Activated naive CD8-positive, alpha-beta T cell (primary cell): ENCODE measurements at regions not wholly inside any gene's neighbourhood (a gene's known extent, or its start where the extent isn't known, plus 50 kb on each side); places are given as distances from the start of the nearest gene placed in this dataset.

Experiments
- H3K27ac Mint-ChIP-seq: one replicate; pipeline ENCODE4 v1.8.0; 2021; ENCODE audit warnings: mixed read lengths
- H3K27me3 Mint-ChIP-seq: one replicate; pipeline ENCODE4 v1.8.0; 2021; ENCODE audit warnings: mixed read lengths
- H3K36me3 Mint-ChIP-seq: one replicate; pipeline ENCODE4 v1.8.0; 2021; ENCODE audit warnings: mixed read lengths
- H3K4me1 Mint-ChIP-seq: one replicate; pipeline ENCODE4 v1.8.0; 2021; ENCODE audit warnings: low read depth, mixed read lengths
- H3K4me3 Mint-ChIP-seq: one replicate; pipeline ENCODE4 v1.8.0; 2021; ENCODE audit warnings: mild to moderate bottlenecking, mixed read lengths
- H3K9me3 Mint-ChIP-seq: one replicate; pipeline ENCODE4 v1.8.0; 2021; ENCODE audit warnings: low read depth, mixed read lengths

- no peaks in the 10 kb centered on the region for H3K9me3 Mint-ChIP-seq
- no peak overlapping the region for H3K27ac Mint-ChIP-seq
- H3K4me3 Mint-ChIP-seq = no peak overlapping the region
- no peaks in the 10 kb centered on the region for H3K4me1 Mint-ChIP-seq
- H3K27me3 Mint-ChIP-seq = peaks cover 3% of the 10 kb centered on the region
- H3K36me3 Mint-ChIP-seq = no peaks in the 10 kb centered on the region
Observed at GRCh38 chr3:124607163-124607562, 123.1 kb upstream of the UMPS start.

GRCh38 chr3:124609402-124609801 is 120.8 kb upstream of the UMPS start:
- Mint-ChIP-seq H3K9me3 (no peaks in the 10 kb centered on the region), H3K27me3 (no peaks in the 10 kb centered on the region), H3K4me1 (no peaks in the 10 kb centered on the region), H3K27ac (no peak overlapping the region), H3K36me3 (no peaks in the 10 kb centered on the region), H3K4me3 (no peak overlapping the region)

- Mint-ChIP-seq H3K27me3 (no peaks in the 10 kb centered on the region), H3K36me3 (no peaks in the 10 kb centered on the region), H3K9me3 (no peaks in the 10 kb centered on the region), H3K27ac (no peak overlapping the region), H3K4me3 (no peak overlapping the region), H3K4me1 (no peaks in the 10 kb centered on the region)
Observed at GRCh38 chr3:124610130-124610529, 120.1 kb upstream of the UMPS start.

- H3K4me1 Mint-ChIP-seq = peaks cover 2% of the 10 kb centered on the region
Observed at GRCh38 chr3:124611520-124611919, 118.7 kb upstream of the UMPS start.

GRCh38 chr3:124615896-124616543 is 114.2 kb upstream of the UMPS start:
- Mint-ChIP-seq H3K4me3 (no peak overlapping the region), H3K36me3 (no peaks in the 10 kb centered on the region), H3K27ac (no peak overlapping the region), H3K27me3 (no peaks in the 10 kb centered on the region), H3K9me3 (no peaks in the 10 kb centered on the region), H3K4me1 (peaks cover 20% of the 10 kb centered on the region)

More at GRCh38 chr3:124611520-124611919, 118.7 kb upstream of the UMPS start:
- Mint-ChIP-seq H3K4me3 (no peak overlapping the region), H3K9me3 (no peaks in the 10 kb centered on the region), H3K27ac (no peak overlapping the region), H3K36me3 (no peaks in the 10 kb centered on the region), H3K27me3 (no peaks in the 10 kb centered on the region)

GRCh38 chr3:124617177-124617576 is 113.1 kb upstream of the UMPS start:
- H3K27ac Mint-ChIP-seq = no peak overlapping the region
- no peaks in the 10 kb centered on the region for H3K36me3 Mint-ChIP-seq
- H3K27me3 Mint-ChIP-seq = no peaks in the 10 kb centered on the region
- H3K9me3 Mint-ChIP-seq = no peaks in the 10 kb centered on the region
- H3K4me1 Mint-ChIP-seq = peaks cover 27% of the 10 kb centered on the region
- no peak overlapping the region for H3K4me3 Mint-ChIP-seq

GRCh38 chr3:124619887-124620599 is 110.2 kb upstream of the UMPS start:
- no peaks in the 10 kb centered on the region for H3K27me3 Mint-ChIP-seq
- H3K36me3 Mint-ChIP-seq = no peaks in the 10 kb centered on the region
- peak overlapping the region; percentile 70 for H3K27ac Mint-ChIP-seq
- peaks cover 28% of the 10 kb centered on the region for H3K4me1 Mint-ChIP-seq
- no peaks in the 10 kb centered on the region for H3K9me3 Mint-ChIP-seq
- H3K4me3 Mint-ChIP-seq = peak overlapping the region; percentile 63

- Mint-ChIP-seq H3K4me3 (peak overlapping the region; percentile 63), H3K4me1 (peaks cover 28% of the 10 kb centered on the region), H3K9me3 (no peaks in the 10 kb centered on the region), H3K36me3 (no peaks in the 10 kb centered on the region), H3K27ac (peak overlapping the region; percentile 70), H3K27me3 (no peaks in the 10 kb centered on the region)
Observed at GRCh38 chr3:124620600-124621063, 109.6 kb upstream of the UMPS start.

GRCh38 chr3:124621498-124621897 is 108.8 kb upstream of the UMPS start:
- Mint-ChIP-seq H3K36me3 (no peaks in the 10 kb centered on the region), H3K27ac (no peak overlapping the region), H3K4me3 (no peak overlapping the region)

GRCh38 chr3:124625074-124625473 is 105.2 kb upstream of the UMPS start:
- Mint-ChIP-seq H3K4me1 (peaks cover 18% of the 10 kb centered on the region), H3K4me3 (no peak overlapping the region)

More at GRCh38 chr3:124621498-124621897, 108.8 kb upstream of the UMPS start:
- H3K4me1 Mint-ChIP-seq = peaks cover 27% of the 10 kb centered on the region
- H3K9me3 Mint-ChIP-seq = no peaks in the 10 kb centered on the region
- no peaks in the 10 kb centered on the region for H3K27me3 Mint-ChIP-seq

GRCh38 chr3:124627501-124627908 is 102.7 kb upstream of the UMPS start:
- H3K36me3 Mint-ChIP-seq = peaks cover 7% of the 10 kb centered on the region

More at GRCh38 chr3:124625074-124625473, 105.2 kb upstream of the UMPS start:
- Mint-ChIP-seq H3K36me3 (no peaks in the 10 kb centered on the region), H3K27me3 (no peaks in the 10 kb centered on the region), H3K9me3 (no peaks in the 10 kb centered on the region), H3K27ac (no peak overlapping the region)

GRCh38 chr3:124628863-124629262 is 101.4 kb upstream of the UMPS start:
- Mint-ChIP-seq H3K27me3 (peaks cover 2% of the 10 kb centered on the region), H3K4me3 (no peak overlapping the region), H3K36me3 (peaks cover 11% of the 10 kb centered on the region), H3K4me1 (no peaks in the 10 kb centered on the region), H3K9me3 (no peaks in the 10 kb centered on the region), H3K27ac (no peak overlapping the region)

More at GRCh38 chr3:124627501-124627908, 102.7 kb upstream of the UMPS start:
- Mint-ChIP-seq H3K27ac (no peak overlapping the region), H3K27me3 (peaks cover 2% of the 10 kb centered on the region), H3K9me3 (no peaks in the 10 kb centered on the region), H3K4me1 (peaks cover 1% of the 10 kb centered on the region), H3K4me3 (no peak overlapping the region)

GRCh38 chr3:124629497-124629896 is 100.8 kb upstream of the UMPS start:
- Mint-ChIP-seq H3K27ac (no peak overlapping the region), H3K9me3 (no peaks in the 10 kb centered on the region), H3K4me1 (no peaks in the 10 kb centered on the region), H3K27me3 (peaks cover 2% of the 10 kb centered on the region), H3K36me3 (peaks cover 12% of the 10 kb centered on the region), H3K4me3 (no peak overlapping the region)

GRCh38 chr3:124630960-124631359 is 99.3 kb upstream of the UMPS start:
- no peaks in the 10 kb centered on the region for H3K9me3 Mint-ChIP-seq
- H3K4me3 Mint-ChIP-seq = no peak overlapping the region
- H3K4me1 Mint-ChIP-seq = no peaks in the 10 kb centered on the region
- H3K27ac Mint-ChIP-seq = no peak overlapping the region
- peaks cover 2% of the 10 kb centered on the region for H3K27me3 Mint-ChIP-seq
- peaks cover 16% of the 10 kb centered on the region for H3K36me3 Mint-ChIP-seq

- H3K27me3 Mint-ChIP-seq = peaks cover 2% of the 10 kb centered on the region
- no peak overlapping the region for H3K4me3 Mint-ChIP-seq
- no peak overlapping the region for H3K27ac Mint-ChIP-seq
- H3K36me3 Mint-ChIP-seq = peaks cover 16% of the 10 kb centered on the region
- H3K9me3 Mint-ChIP-seq = no peaks in the 10 kb centered on the region
- no peaks in the 10 kb centered on the region for H3K4me1 Mint-ChIP-seq
Observed at GRCh38 chr3:124631727-124632126, 98.5 kb upstream of the UMPS start.
